HCT116 (cell line): ENCODE measurements at regions not wholly inside any gene's neighbourhood (a gene's known extent, or its start where the extent isn't known, plus 50 kb on each side); places are given as distances from the start of the nearest gene placed in this dataset.

Experiments used
- EZH2 ChIP-seq: fragments of 200-600 bp; sonication (generic); IDR thresholded peaks from 2 replicates; pipeline ENCODE4 v1.6.1; 2017; ENCODE audit warnings: antibody characterized with exemption, mixed run types
- EZH2phosphoT487 ChIP-seq: fragments of 200-600 bp; IDR thresholded peaks from 2 replicates; pipeline ENCODE4 v1.6.1; 2018; ENCODE audit warnings: antibody characterized with exemption, borderline replicate concordance
- POLR2A ChIP-seq: IDR thresholded peaks from 2 replicates; pipeline ENCODE4 v1.7.0; 2011; ENCODE audit warnings: borderline replicate concordance; ENCODE audit not compliant: insufficient read depth, insufficient read length; ENCODE audit errors: extremely low read depth
- ZNF274 ChIP-seq: fragments of 200-500 bp; sonication (Bioruptor generic); IDR thresholded peaks from 2 replicates; pipeline ENCODE4 v1.6.1; 2014; ENCODE audit warnings: mild to moderate bottlenecking, low read depth, low read length, inconsistent platforms
- TF ChIP-seq, protein P1 (sequence below), 3 experiments: fragments of 200-600 bp in 1 of 3; sonication (generic) in 1 of 3; IDR thresholded peaks in 2 of 3; conservative IDR thresholded peaks in 1 of 3; 2 replicates each; pipeline ENCODE4 v1.5.1; 2012 to 2017; ENCODE audit warnings: low read depth in 2 of 3, low read length in 2 of 3, antibody characterized with exemption in 1 of 3, borderline replicate concordance in 1 of 3, control low read depth in 1 of 3, mild to moderate bottlenecking in 1 of 3, mixed read lengths in 1 of 3, mixed run types in 1 of 3, moderate library complexity in 1 of 3; ENCODE audit not compliant: insufficient read depth in 1 of 3
- TF ChIP-seq, protein P2 (sequence below): IDR thresholded peaks from 2 replicates; pipeline ENCODE4 v1.6.1; 2012; ENCODE audit warnings: low read depth

DNA sequence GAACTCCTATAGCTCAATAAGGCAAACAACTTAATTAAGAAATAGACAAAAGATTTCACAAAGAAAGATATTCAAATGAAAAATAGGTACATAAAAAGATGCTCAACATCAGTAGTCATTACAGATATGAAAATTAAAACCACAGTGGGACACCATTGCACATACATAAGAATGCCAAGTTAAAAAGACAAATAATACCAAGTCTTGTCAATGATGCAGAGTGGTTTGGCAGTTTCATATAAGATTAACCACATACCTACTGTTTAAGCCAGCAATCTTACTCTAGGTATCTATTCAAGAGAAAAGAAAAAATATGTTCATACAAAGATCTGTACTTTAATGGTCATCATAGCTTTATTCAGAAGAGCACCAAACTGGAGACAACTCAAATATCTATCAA is 63.5 kb upstream of the GLS start:
- no peak for TF ChIP-seq EZH2
- TF ChIP-seq, protein P1, sequence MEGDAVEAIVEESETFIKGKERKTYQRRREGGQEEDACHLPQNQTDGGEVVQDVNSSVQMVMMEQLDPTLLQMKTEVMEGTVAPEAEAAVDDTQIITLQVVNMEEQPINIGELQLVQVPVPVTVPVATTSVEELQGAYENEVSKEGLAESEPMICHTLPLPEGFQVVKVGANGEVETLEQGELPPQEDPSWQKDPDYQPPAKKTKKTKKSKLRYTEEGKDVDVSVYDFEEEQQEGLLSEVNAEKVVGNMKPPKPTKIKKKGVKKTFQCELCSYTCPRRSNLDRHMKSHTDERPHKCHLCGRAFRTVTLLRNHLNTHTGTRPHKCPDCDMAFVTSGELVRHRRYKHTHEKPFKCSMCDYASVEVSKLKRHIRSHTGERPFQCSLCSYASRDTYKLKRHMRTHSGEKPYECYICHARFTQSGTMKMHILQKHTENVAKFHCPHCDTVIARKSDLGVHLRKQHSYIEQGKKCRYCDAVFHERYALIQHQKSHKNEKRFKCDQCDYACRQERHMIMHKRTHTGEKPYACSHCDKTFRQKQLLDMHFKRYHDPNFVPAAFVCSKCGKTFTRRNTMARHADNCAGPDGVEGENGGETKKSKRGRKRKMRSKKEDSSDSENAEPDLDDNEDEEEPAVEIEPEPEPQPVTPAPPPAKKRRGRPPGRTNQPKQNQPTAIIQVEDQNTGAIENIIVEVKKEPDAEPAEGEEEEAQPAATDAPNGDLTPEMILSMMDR (IDR thresholded peaks at IDR 0.05 in 2 of 3, conservative IDR thresholded peaks at IDR 0.05 in 1 of 3; ENCODE audit: borderline replicate concordance in 1 of 3, insufficient read depth in 1 of 3, low read depth in 2 of 3, low read length in 2 of 3): no peak
- TF ChIP-seq, protein P2, sequence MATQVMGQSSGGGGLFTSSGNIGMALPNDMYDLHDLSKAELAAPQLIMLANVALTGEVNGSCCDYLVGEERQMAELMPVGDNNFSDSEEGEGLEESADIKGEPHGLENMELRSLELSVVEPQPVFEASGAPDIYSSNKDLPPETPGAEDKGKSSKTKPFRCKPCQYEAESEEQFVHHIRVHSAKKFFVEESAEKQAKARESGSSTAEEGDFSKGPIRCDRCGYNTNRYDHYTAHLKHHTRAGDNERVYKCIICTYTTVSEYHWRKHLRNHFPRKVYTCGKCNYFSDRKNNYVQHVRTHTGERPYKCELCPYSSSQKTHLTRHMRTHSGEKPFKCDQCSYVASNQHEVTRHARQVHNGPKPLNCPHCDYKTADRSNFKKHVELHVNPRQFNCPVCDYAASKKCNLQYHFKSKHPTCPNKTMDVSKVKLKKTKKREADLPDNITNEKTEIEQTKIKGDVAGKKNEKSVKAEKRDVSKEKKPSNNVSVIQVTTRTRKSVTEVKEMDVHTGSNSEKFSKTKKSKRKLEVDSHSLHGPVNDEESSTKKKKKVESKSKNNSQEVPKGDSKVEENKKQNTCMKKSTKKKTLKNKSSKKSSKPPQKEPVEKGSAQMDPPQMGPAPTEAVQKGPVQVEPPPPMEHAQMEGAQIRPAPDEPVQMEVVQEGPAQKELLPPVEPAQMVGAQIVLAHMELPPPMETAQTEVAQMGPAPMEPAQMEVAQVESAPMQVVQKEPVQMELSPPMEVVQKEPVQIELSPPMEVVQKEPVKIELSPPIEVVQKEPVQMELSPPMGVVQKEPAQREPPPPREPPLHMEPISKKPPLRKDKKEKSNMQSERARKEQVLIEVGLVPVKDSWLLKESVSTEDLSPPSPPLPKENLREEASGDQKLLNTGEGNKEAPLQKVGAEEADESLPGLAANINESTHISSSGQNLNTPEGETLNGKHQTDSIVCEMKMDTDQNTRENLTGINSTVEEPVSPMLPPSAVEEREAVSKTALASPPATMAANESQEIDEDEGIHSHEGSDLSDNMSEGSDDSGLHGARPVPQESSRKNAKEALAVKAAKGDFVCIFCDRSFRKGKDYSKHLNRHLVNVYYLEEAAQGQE: no peak
- no peak for TF ChIP-seq POLR2A
- TF ChIP-seq ZNF274: no peak
- TF ChIP-seq EZH2phosphoT487: no peak
